Activated CD8-positive, alpha-beta T cell treated with anti-CD3 and anti-CD28 coated beads, Interleukin-2, amount 10 ng/mL, durations not matched to agents 7 days and 5 days (primary cell): ENCODE measurements at regions not wholly inside any gene's neighbourhood (a gene's known extent, or its start where the extent isn't known, plus 50 kb on each side); places are given as distances from the start of the nearest gene placed in this dataset.
"Not testable (repeated sequence)": the region's sequence is repeated elsewhere in the genome, so short reads cannot be mapped to it uniquely, and the experiment has no call there.

ENCODE experiments used
- ATAC-seq: fragments of 150-1000 bp; cut with Tn5 transposase; one replicate; pipeline ENCODE4 v1.10.0; 2021; ENCODE audit warnings: moderate library complexity
- CTCF ChIA-PET: fragments of 350-600 bp; sonication (Branson Sonifier 250); formaldehyde crosslinking; loops from one replicate; lab custom pipeline; 2021; ENCODE audit warnings: antibody characterized with exemption; lab: Charles Lee
- POLR2A ChIA-PET: fragments of 350-600 bp; sonication (Branson Sonifier 250); formaldehyde crosslinking; loops from one replicate; lab custom pipeline; 2021; ENCODE audit warnings: antibody characterized with exemption; lab: Charles Lee
- DNase-seq: peaks from one replicate; pipeline ENCODE4 v3.0.0-alpha.2; 2020
- H3K27ac Mint-ChIP-seq: one replicate; pipeline ENCODE4 v1.8.0; 2021; ENCODE audit warnings: mild to moderate bottlenecking, mixed read lengths
- H3K27me3 Mint-ChIP-seq: one replicate; pipeline ENCODE4 v1.8.0; 2021; ENCODE audit warnings: low read depth, mixed read lengths
- H3K36me3 Mint-ChIP-seq: one replicate; pipeline ENCODE4 v1.8.0; 2021; ENCODE audit warnings: low read depth, mixed read lengths
- H3K4me1 Mint-ChIP-seq: one replicate; pipeline ENCODE4 v1.8.0; 2021; ENCODE audit warnings: low read depth, mixed read lengths
- H3K4me3 Mint-ChIP-seq: one replicate; pipeline ENCODE4 v1.8.0; 2021; ENCODE audit warnings: mild to moderate bottlenecking, mixed read lengths
- H3K9me3 Mint-ChIP-seq: one replicate; pipeline ENCODE4 v1.8.0; 2022; ENCODE audit warnings: mixed read lengths; ENCODE audit not compliant: insufficient read depth

DNA sequence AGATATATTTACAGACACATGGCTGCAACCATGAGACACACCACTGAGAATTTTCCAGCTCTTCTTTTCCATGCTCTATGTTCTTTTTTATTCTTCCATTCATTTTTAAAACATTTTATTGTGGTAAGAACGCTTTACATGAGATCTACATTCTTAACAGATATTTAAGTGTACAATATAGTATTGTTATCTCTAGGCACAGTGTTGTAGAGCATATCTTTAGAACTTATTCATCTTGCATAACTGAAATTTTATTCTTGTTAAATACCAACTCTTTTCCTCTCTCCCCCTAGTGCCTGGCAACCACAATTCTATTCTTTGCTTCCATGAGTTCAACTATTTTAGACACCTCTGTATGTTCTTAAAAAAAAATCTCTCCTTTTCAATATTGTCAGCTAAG lies 67.1 kb upstream of the HABP2 start:
- H3K4me1 Mint-ChIP-seq: no peaks in the 10 kb centered on the region
- POLR2A ChIA-PET: no interaction called here
- H3K36me3 Mint-ChIP-seq: no peaks in the 10 kb centered on the region
- H3K27ac Mint-ChIP-seq: no peak overlapping the region
- H3K4me3 Mint-ChIP-seq: no peak overlapping the region
- DNase-seq (no peak), ATAC-seq (no peak)
- H3K9me3 Mint-ChIP-seq: no peaks in the 10 kb centered on the region
- peaks cover 9% of the 10 kb centered on the region for H3K27me3 Mint-ChIP-seq
- CTCF ChIA-PET: no interaction called here

- no peak for DNase-seq
- H3K4me1 Mint-ChIP-seq: no peaks in the 10 kb centered on the region
- ChIA-PET POLR2A (no interaction called here), CTCF (no interaction called here)
- H3K4me3 Mint-ChIP-seq: no peak overlapping the region
- no peaks in the 10 kb centered on the region for H3K9me3 Mint-ChIP-seq
- ATAC-seq: no peak
- peaks cover 9% of the 10 kb centered on the region for H3K27me3 Mint-ChIP-seq
- H3K27ac Mint-ChIP-seq: no peak overlapping the region
- H3K36me3 Mint-ChIP-seq: no peaks in the 10 kb centered on the region
These were observed 66.3 kb upstream of the HABP2 start for GRCh38 chr10:113486531-113486930.

DNA sequence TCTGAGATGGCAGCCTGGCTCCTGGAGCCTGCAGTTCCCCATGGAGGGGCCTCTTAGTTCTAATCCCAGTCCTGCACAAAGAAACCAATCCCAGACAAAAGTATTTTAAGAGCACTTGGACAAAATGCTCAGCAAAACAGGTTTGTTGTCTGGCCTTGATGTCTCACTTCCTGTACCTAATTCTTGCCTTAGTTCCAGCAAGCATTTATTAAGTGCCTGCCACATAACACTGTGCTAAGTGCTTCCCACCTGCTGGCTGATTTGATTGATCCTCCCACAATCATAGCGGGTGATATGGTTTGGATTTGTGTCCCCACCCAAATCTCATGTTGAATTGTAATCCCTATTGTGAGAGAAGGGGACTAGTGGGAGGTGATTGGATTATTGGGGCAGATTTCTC lies 65.7 kb upstream of the HABP2 start:
- no peaks in the 10 kb centered on the region for H3K4me1 Mint-ChIP-seq
- no peak for ATAC-seq

GRCh38 chr10:113488186-113488585 lies 64.7 kb upstream of the HABP2 start:
- H3K27ac Mint-ChIP-seq: no peak overlapping the region
- DNase-seq (no peak), ATAC-seq (no peak)
- H3K4me1 Mint-ChIP-seq: no peaks in the 10 kb centered on the region
- ChIA-PET CTCF (no interaction called here), POLR2A (no interaction called here)
- H3K9me3 Mint-ChIP-seq: no peaks in the 10 kb centered on the region
- H3K36me3 Mint-ChIP-seq: no peaks in the 10 kb centered on the region
- H3K4me3 Mint-ChIP-seq: no peak overlapping the region
- H3K27me3 Mint-ChIP-seq: peaks cover 19% of the 10 kb centered on the region

More for the DNA sequence above, 65.7 kb upstream of the HABP2 start:
- DNase-seq: no peak
- H3K27ac Mint-ChIP-seq: no peak overlapping the region
- POLR2A ChIA-PET: interaction anchor here (0.6 kb wide), 1 partner anchor 883 kb away, joined by 3 read pairs; no protein-coding TSS in a partner anchor
- CTCF ChIA-PET: no interaction called here
- H3K9me3 Mint-ChIP-seq: no peaks in the 10 kb centered on the region
- peaks cover 13% of the 10 kb centered on the region for H3K27me3 Mint-ChIP-seq
- no peak overlapping the region for H3K4me3 Mint-ChIP-seq
- H3K36me3 Mint-ChIP-seq: no peaks in the 10 kb centered on the region

- POLR2A ChIA-PET, CTCF ChIA-PET, H3K36me3 Mint-ChIP-seq: not testable (repeated sequence)
These were observed 63.3 kb upstream of the HABP2 start for GRCh38 chr10:113489522-113489921.

GRCh38 chr10:113491967-113492565 lies 60.8 kb upstream of the HABP2 start:
- Mint-ChIP-seq H3K4me3 (no peak overlapping the region), H3K27ac (no peak overlapping the region), H3K36me3 (no peaks in the 10 kb centered on the region), H3K4me1 (no peaks in the 10 kb centered on the region), H3K27me3 (peaks cover 23% of the 10 kb centered on the region), H3K9me3 (no peaks in the 10 kb centered on the region)
- ChIA-PET POLR2A (no interaction called here), CTCF (no interaction called here)
- ATAC-seq: no peak
- no peak for DNase-seq

More at GRCh38 chr10:113489522-113489921, 63.3 kb upstream of the HABP2 start:
- not testable (repeated sequence) for H3K27ac Mint-ChIP-seq, H3K9me3 Mint-ChIP-seq, H3K4me3 Mint-ChIP-seq, DNase-seq, ATAC-seq, H3K4me1 Mint-ChIP-seq
- H3K27me3 Mint-ChIP-seq: peaks cover 19% of the 10 kb centered on the region

DNA sequence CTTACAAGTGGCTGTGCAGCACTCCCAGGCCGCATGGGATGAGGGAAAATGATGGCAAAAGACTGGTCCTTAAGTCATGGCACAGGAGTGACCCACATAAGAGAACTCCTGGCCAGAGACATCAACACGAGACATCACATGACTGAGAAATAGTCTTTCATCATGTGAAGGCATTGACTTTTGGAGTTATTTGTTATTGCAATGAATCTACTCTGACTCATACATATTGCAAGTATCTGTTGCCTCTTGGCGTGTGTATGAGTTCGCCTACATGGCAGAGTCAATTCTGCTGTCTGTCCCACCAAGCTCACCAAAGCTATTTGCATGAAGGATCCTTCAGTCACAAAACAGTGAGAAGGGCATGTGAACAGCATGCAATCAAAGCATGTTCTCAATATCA lies 59.7 kb upstream of the HABP2 start:
- POLR2A ChIA-PET: no interaction called here
- ATAC-seq (no peak), DNase-seq (no peak)
- Mint-ChIP-seq H3K4me1 (no peaks in the 10 kb centered on the region), H3K9me3 (no peaks in the 10 kb centered on the region), H3K27ac (no peak overlapping the region), H3K36me3 (no peaks in the 10 kb centered on the region), H3K4me3 (no peak overlapping the region), H3K27me3 (peaks cover 20% of the 10 kb centered on the region)
- CTCF ChIA-PET: no interaction called here

GRCh38 chr10:113493882-113494301 lies 59.0 kb upstream of the HABP2 start:
- Mint-ChIP-seq H3K36me3 (no peaks in the 10 kb centered on the region), H3K4me3 (no peak overlapping the region), H3K4me1 (no peaks in the 10 kb centered on the region), H3K27ac (no peak overlapping the region), H3K9me3 (no peaks in the 10 kb centered on the region), H3K27me3 (peaks cover 18% of the 10 kb centered on the region)
- DNase-seq (no peak), ATAC-seq (no peak)
- ChIA-PET CTCF (no interaction called here), POLR2A (no interaction called here)

- no peak overlapping the region for H3K4me3 Mint-ChIP-seq
These were observed 58.1 kb upstream of the HABP2 start for GRCh38 chr10:113494761-113495160.

DNA sequence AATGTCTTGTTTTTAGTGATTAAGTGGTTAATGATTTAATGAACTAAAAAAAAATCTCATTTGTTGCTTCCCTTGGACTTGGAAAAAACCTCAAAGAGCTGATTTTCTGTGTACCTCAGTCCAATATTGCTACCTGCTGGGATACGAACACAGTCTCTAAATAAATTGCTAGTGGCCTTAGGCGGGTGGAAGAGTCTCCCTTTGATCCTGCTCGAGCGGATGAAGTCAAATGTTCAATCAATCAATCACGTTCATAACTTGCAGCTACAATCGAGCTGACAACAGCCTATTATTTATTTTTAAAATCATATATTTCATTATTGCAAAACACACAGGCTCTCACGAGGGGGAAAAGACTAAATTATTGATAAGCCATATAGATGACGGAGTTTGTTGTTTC lies 57.3 kb upstream of the HABP2 start:
- no peaks in the 10 kb centered on the region for H3K9me3 Mint-ChIP-seq
- DNase-seq: no peak
- H3K27me3 Mint-ChIP-seq: peaks cover 18% of the 10 kb centered on the region
- H3K4me1 Mint-ChIP-seq: peaks cover 2% of the 10 kb centered on the region
- no peak overlapping the region for H3K27ac Mint-ChIP-seq
- no peaks in the 10 kb centered on the region for H3K36me3 Mint-ChIP-seq
- ATAC-seq: no peak
- ChIA-PET CTCF (no interaction called here), POLR2A (no interaction called here)
- H3K4me3 Mint-ChIP-seq: no peak overlapping the region

More at GRCh38 chr10:113494761-113495160, 58.1 kb upstream of the HABP2 start:
- Mint-ChIP-seq H3K27ac (no peak overlapping the region), H3K9me3 (no peaks in the 10 kb centered on the region), H3K36me3 (no peaks in the 10 kb centered on the region), H3K27me3 (peaks cover 15% of the 10 kb centered on the region), H3K4me1 (peaks cover 2% of the 10 kb centered on the region)
- ChIA-PET POLR2A (no interaction called here), CTCF (no interaction called here)
- no peak for DNase-seq
- ATAC-seq: no peak

GRCh38 chr10:113496111-113497109 lies 56.4 kb upstream of the HABP2 start:
- ChIA-PET CTCF (no interaction called here), POLR2A (no interaction called here)
- Mint-ChIP-seq H3K36me3 (no peaks in the 10 kb centered on the region), H3K27me3 (peaks cover 19% of the 10 kb centered on the region), H3K4me1 (peaks cover 2% of the 10 kb centered on the region), H3K9me3 (no peaks in the 10 kb centered on the region), H3K4me3 (no peak overlapping the region), H3K27ac (no peak overlapping the region)
- no peak for ATAC-seq
- no peak for DNase-seq

GRCh38 chr10:113497198-113497597 lies 55.7 kb upstream of the HABP2 start:
- POLR2A ChIA-PET: no interaction called here
- H3K27ac Mint-ChIP-seq: no peak overlapping the region
- CTCF ChIA-PET: no interaction called here
- H3K4me1 Mint-ChIP-seq: peaks cover 2% of the 10 kb centered on the region
- H3K4me3 Mint-ChIP-seq: no peak overlapping the region
- H3K36me3 Mint-ChIP-seq: no peaks in the 10 kb centered on the region
- ATAC-seq (no peak), DNase-seq (no peak)
- H3K9me3 Mint-ChIP-seq: no peaks in the 10 kb centered on the region
- H3K27me3 Mint-ChIP-seq: peaks cover 15% of the 10 kb centered on the region
